H9 (cell line): ENCODE measurements at regions not wholly inside any gene's neighbourhood (a gene's known extent, or its start where the extent isn't known, plus 50 kb on each side); places are given as distances from the start of the nearest gene placed in this dataset.

Experiments
- DNase-seq: peaks from one replicate; pipeline ENCODE4 v3.0.0-alpha.2; 2017
- H2AFZ ChIP-seq: one replicate; pipeline ENCODE4 v1.6.1; 2013; ENCODE audit warnings: mild to moderate bottlenecking, low read length, control low read depth, moderate library complexity
- H2AK5ac ChIP-seq: 2 replicates; pipeline ENCODE4 v1.6.1; 2013; ENCODE audit warnings: low read length, control low read depth, mixed read lengths; ENCODE audit not compliant: insufficient read length
- H2BK120ac ChIP-seq: one replicate; pipeline ENCODE4 v1.6.1; 2013; ENCODE audit warnings: low read depth, mild to moderate bottlenecking, low read length, control low read depth, inconsistent platforms; ENCODE audit not compliant: poor library complexity, severe bottlenecking
- H2BK12ac ChIP-seq: 2 replicates; pipeline ENCODE4 v1.6.1; 2013; ENCODE audit warnings: low read length, control low read depth, mixed read lengths, low read depth; ENCODE audit not compliant: insufficient read length
- H2BK15ac ChIP-seq: 2 replicates; pipeline ENCODE4 v1.6.1; 2013; ENCODE audit warnings: low read depth, low read length, control low read depth
- H2BK20ac ChIP-seq: one replicate; pipeline ENCODE4 v1.6.1; 2013; ENCODE audit warnings: low read depth, mild to moderate bottlenecking, low read length, control low read depth, inconsistent platforms; ENCODE audit not compliant: poor library complexity, severe bottlenecking
- H2BK5ac ChIP-seq: 2 replicates; pipeline ENCODE4 v1.6.1; 2013; ENCODE audit warnings: low read length, control low read depth, mixed read lengths; ENCODE audit not compliant: insufficient read length
- H3K14ac ChIP-seq: 2 replicates; pipeline ENCODE4 v1.6.1; 2013; ENCODE audit warnings: low read length, control low read depth; ENCODE audit not compliant: insufficient read depth
- H3K18ac ChIP-seq: 2 replicates; pipeline ENCODE4 v1.6.1; 2013; ENCODE audit warnings: low read depth, mild to moderate bottlenecking, mixed read lengths, low read length, control low read depth; ENCODE audit not compliant: insufficient read length
- H3K23ac ChIP-seq: 2 replicates; pipeline ENCODE4 v1.6.1; 2013; ENCODE audit warnings: low read length, control low read depth, mixed read lengths, low read depth; ENCODE audit not compliant: insufficient read length
- H3K23me2 ChIP-seq: 2 replicates; pipeline ENCODE4 v1.6.1; 2013; ENCODE audit warnings: low read depth, mild to moderate bottlenecking, mixed read lengths, low read length, control low read depth; ENCODE audit not compliant: insufficient read length, poor library complexity, severe bottlenecking
- H3K27ac ChIP-seq: 2 replicates; pipeline ENCODE4 v1.5.1; 2013; ENCODE audit warnings: low read length, control low read depth, mixed read lengths, low read depth; ENCODE audit not compliant: insufficient read length
- H3K27me3 ChIP-seq: 2 replicates; pipeline ENCODE4 v1.6.1; 2013; ENCODE audit warnings: low read length, control low read depth, inconsistent platforms; ENCODE audit not compliant: insufficient read depth
- H3K4ac ChIP-seq: 2 replicates; pipeline ENCODE4 v1.6.1; 2013; ENCODE audit warnings: low read depth, mild to moderate bottlenecking, control low read depth, inconsistent platforms, low read length, moderate library complexity
- H3K4me1 ChIP-seq: 2 replicates; pipeline ENCODE4 v1.6.1; 2013; ENCODE audit warnings: low read length, control low read depth, inconsistent platforms; ENCODE audit not compliant: insufficient read depth
- H3K4me2 ChIP-seq: 2 replicates; pipeline ENCODE4 v1.6.1; 2013; ENCODE audit warnings: low read length, control low read depth, mixed read lengths; ENCODE audit not compliant: insufficient read length, insufficient read depth
- H3K56ac ChIP-seq: 2 replicates; pipeline ENCODE4 v1.6.1; 2013; ENCODE audit warnings: low read depth, mild to moderate bottlenecking, mixed read lengths, low read length, control low read depth; ENCODE audit not compliant: insufficient read length
- H3K79me1 ChIP-seq: 2 replicates; pipeline ENCODE4 v1.6.1; 2013; ENCODE audit warnings: low read depth, mild to moderate bottlenecking, moderate library complexity, low read length, control low read depth, inconsistent platforms; ENCODE audit not compliant: insufficient read depth, poor library complexity, severe bottlenecking
- H3K79me2 ChIP-seq: 2 replicates; pipeline ENCODE4 v1.6.1; 2013; ENCODE audit warnings: low read length, control low read depth, inconsistent platforms; ENCODE audit not compliant: insufficient read depth
- H3K9ac ChIP-seq: 2 replicates; pipeline ENCODE4 v1.6.1; 2013; ENCODE audit warnings: low read length, control low read depth, mixed read lengths; ENCODE audit not compliant: insufficient read length; ENCODE audit errors: extremely low read depth
- H3K9me3 ChIP-seq: one replicate; pipeline ENCODE4 v1.6.1; 2013; ENCODE audit warnings: low read depth, low read length, inconsistent platforms; ENCODE audit not compliant: control insufficient read depth
- H3T11ph ChIP-seq: one replicate; pipeline ENCODE4 v1.6.1; 2013; ENCODE audit warnings: mild to moderate bottlenecking, low read length, control low read depth, inconsistent platforms
- H4K20me1 ChIP-seq: one replicate; pipeline ENCODE4 v1.6.1; 2013; ENCODE audit not compliant: control insufficient read depth, insufficient read length, insufficient read depth
- H4K5ac ChIP-seq: 2 replicates; pipeline ENCODE4 v1.6.1; 2013; ENCODE audit warnings: low read depth, mild to moderate bottlenecking, mixed read lengths, low read length, control low read depth; ENCODE audit not compliant: insufficient read length
- H4K8ac ChIP-seq: replicated peaks from 2 replicates; pipeline ENCODE4 v1.6.1; 2013; ENCODE audit warnings: low read length, control low read depth, mixed read lengths, low read depth; ENCODE audit not compliant: insufficient read length
- H4K91ac ChIP-seq: 2 replicates; pipeline ENCODE4 v1.6.1; 2013; ENCODE audit warnings: low read depth, mild to moderate bottlenecking, moderate library complexity, mixed read lengths, low read length, control low read depth; ENCODE audit not compliant: insufficient read length
- H3K27ac Mint-ChIP-seq, 3 experiments: 2 replicates in 2 of 3; 3 replicates in 1 of 3; pipeline ENCODE4 v1.8.0; 2020 to 2021; ENCODE audit warnings: mixed read lengths in 3 of 3, mild to moderate bottlenecking in 1 of 3, moderate library complexity in 1 of 3
- H3K27me3 Mint-ChIP-seq: 2 replicates; pipeline ENCODE4 v1.8.0; 2021; ENCODE audit warnings: low read depth, mild to moderate bottlenecking, moderate library complexity, mixed read lengths
- H3K36me3 Mint-ChIP-seq, 3 experiments: 2 replicates in 2 of 3; 3 replicates in 1 of 3; pipeline ENCODE4 v1.8.0; 2020 to 2021; ENCODE audit warnings: low read depth in 3 of 3, mixed read lengths in 3 of 3; ENCODE audit not compliant: insufficient read depth in 1 of 3
- H3K4me1 Mint-ChIP-seq, 2 experiments: 2 replicates each; pipeline ENCODE4 v1.8.0; 2020; ENCODE audit warnings: mixed read lengths in 2 of 2
- H3K4me3 Mint-ChIP-seq, 2 experiments: 2 replicates in 1 of 2; 3 replicates in 1 of 2; pipeline ENCODE4 v1.8.0; 2020 to 2021; ENCODE audit warnings: mild to moderate bottlenecking in 2 of 2, mixed read lengths in 2 of 2, moderate library complexity in 1 of 2
- H3K9me3 Mint-ChIP-seq, 2 experiments: 2 replicates in 1 of 2; 3 replicates in 1 of 2; pipeline ENCODE4 v1.8.0; 2020; ENCODE audit warnings: mild to moderate bottlenecking in 2 of 2, mixed read lengths in 2 of 2, moderate library complexity in 1 of 2
- CTCF ChIP-seq: fragments of 200-600 bp; sonication (generic); conservative IDR thresholded peaks from 3 replicates; pipeline ENCODE4 v1.8.0; 2021; ENCODE audit warnings: antibody characterized with exemption, mild to moderate bottlenecking
- WGBS: extraction: QIAGEN DNeasy Blood & Tissue Kit; methylation state at CpG from one replicate; pipeline ENCODE4 v1.1.7; 2013; ENCODE audit warnings: missing lambda C conversion rate, low lambda C conversion rate, mixed read lengths; ENCODE audit not compliant: insufficient read length; ENCODE audit errors: extremely low coverage; 5-methylcytosine and 5-hydroxymethylcytosine counted together

DNA sequence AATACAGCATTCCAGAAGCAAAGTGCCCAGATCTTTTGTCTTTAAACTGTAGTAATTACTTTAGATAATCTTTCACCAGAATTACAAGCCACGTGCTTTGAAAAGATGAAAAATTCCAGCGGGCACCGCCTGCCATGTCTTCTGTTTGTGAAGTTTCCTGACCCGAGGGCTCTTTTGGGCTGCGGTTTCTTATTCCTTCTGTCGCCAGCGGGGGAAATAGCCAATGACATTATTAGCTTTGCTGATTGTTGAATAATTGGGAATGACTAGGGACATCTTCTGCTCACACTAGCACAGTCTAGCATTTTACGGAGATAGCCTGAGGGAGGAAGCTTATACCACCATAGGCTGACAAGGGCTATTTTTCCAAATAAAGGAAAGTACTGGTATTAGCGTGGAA, 124.7 kb downstream of the SAMD5 start:
- Mint-ChIP-seq H3K4me1 (no peaks in the 10 kb centered on the region), H3K9me3 (peaks cover 11 to 15% of the 10 kb centered on the region in 2 experiments), H3K27me3 (no peaks in the 10 kb centered on the region), H3K4me3 (no peak overlapping the region), H3K27ac (no peak overlapping the region), H3K36me3 (peaks cover 0 to 9% (median 6%) of the 10 kb centered on the region in 3 experiments; a peak in 4 of 7 replicates)
- Histone ChIP-seq H2BK20ac (no peak overlapping the region), H3K79me1 (no peaks in the 10 kb centered on the region), H3K23me2 (no peaks in the 10 kb centered on the region), H4K20me1 (no peaks in the 10 kb centered on the region), H4K91ac (no peak overlapping the region), H3K4me1 (no peaks in the 10 kb centered on the region), H3K4me2 (no peak overlapping the region), H4K8ac (no peak overlapping the region), H3K23ac (no peak overlapping the region), H3T11ph (no peak overlapping the region), H2BK5ac (no peak overlapping the region), H3K9ac (no peak overlapping the region), H2AFZ (no peak overlapping the region), H3K27me3 (no peaks in the 10 kb centered on the region), H2AK5ac (no peak overlapping the region), H3K9me3 (no peaks in the 10 kb centered on the region), H3K18ac (no peak overlapping the region), H2BK120ac (no peak overlapping the region), H4K5ac (no peak overlapping the region), H3K27ac (no peak overlapping the region), H2BK15ac (no peak overlapping the region), H3K79me2 (no peaks in the 10 kb centered on the region), H3K4ac (no peak overlapping the region), H3K14ac (no peak overlapping the region), H2BK12ac (no peak overlapping the region), H3K56ac (no peak overlapping the region)
- TF ChIP-seq CTCF = no peak
- no peak for DNase-seq
- WGBS = no CpG with 5 or more reads among the region's 9 CpGs
